AML-193 (cell line): ENCODE measurements at regions not wholly inside any gene's neighbourhood (a gene's known extent, or its start where the extent isn't known, plus 50 kb on each side); places are given as distances from the start of the nearest gene placed in this dataset.

Experiments
- DNase-seq, 2 experiments: peaks; one replicate each; lab custom pipeline; 2025; lab: John Stamatoyannopoulos, UW

- no peak for DNase-seq
Measured at GRCh38 chr4:4772534-4772933, 86.9 kb upstream of the MSX1 start.

DNA sequence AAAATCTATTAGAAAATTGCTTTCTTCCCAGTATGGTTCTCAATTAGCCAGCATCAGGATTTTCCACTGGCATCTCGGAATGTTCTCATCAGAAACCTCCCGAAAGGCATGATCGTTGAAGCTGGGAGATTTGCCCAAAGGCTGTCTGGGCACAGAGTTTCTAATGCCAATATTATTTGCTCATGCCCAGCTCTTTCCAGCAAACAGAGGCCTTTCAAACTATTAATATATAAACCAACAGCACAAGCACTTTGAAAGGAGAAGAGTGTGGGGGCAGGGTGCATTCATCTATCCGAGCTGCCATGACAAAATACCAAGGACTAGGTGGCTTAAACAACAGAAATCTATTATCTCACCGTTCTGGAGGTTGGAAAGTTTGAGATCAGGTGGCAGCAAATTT lies 88.3 kb upstream of the MSX1 start:
- DNase-seq: no peak

DNA sequence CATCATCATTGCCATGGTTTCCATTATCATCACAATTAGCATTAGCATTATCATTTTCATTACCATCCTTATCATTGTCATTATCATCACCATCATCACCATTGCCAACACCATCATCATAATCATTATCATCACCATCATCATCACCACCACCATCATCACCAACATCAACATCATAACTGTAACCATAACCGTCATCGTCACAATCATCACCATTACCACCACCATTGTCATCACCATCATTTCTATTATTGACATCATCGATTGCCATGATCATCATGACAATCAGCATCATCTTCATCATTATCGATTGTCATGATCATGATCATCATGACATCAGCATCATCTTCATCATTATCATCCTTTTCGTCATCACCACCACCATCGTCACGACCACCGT lies 88.9 kb upstream of the MSX1 start:
- DNase-seq: no peak

- no peak for DNase-seq
Measured at GRCh38 chr4:4766564-4766963, 92.9 kb upstream of the MSX1 start.

DNA sequence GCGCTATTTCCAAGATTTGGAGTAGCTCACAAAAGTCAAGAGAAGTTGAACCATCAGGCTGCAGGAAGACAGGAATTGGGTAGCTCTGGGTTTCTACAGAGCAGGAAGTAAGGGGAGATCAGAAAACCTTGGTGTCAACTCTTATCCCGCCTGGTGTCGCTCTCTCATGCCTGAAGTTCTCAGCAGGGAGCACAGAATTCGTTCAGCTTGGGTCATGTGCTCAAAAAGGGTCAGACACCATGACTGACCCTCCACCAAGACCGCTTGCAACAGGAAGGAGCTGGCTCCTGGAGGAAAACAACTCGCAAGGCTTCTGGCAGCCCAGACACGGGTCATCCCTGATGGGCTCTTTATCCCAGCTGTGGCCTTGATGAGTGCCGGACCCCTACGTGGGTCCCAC lies 93.7 kb upstream of the MSX1 start:
- no peak for DNase-seq

- DNase-seq: no peak
Measured at GRCh38 chr4:4764558-4764905, 94.9 kb upstream of the MSX1 start.

- DNase-seq: no peak
Measured at GRCh38 chr4:4763822-4764557, 95.5 kb upstream of the MSX1 start.

DNA sequence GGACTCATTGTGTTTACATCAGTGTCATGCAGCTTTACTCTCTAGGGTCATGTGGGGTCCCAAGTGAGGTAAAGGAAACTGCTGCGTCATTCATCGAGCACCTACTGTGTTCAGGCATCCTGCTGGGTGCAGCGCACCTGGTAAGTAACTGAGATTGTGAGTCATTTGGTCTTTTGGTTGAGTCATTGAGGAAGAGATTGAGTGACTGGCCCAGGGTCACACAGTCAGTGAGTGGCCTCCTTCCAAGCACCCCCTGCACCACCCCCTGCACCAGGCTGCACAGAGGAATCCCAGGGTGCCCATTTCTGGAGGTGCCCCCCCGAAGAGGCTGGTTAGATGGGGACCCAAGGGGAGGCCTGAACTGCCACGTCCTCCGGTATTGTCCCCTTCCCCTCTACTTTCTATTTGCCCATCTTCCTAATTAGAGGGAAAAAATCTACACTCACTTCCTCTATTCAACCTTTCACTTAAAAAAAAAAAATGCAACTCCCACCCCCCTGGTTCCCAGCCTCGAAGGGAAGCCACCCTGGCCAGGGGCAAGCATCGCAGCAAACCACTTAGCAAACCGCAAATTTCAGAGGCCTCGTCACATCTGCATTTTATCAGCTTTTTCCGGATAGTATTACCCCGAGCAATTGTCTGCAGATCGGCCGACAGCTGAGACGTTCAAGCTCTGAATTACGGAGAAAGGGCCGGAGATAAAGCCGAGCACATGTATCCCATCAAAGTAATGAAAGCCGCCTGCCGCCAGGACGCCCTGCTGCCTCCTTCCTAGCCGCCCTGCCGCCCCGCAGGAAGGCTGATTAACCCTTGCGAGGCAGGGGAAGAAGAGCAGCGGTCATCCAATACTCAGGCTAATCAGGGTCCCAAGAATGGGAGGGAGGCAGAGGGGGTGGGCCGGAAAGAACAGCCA lies 96.3 kb upstream of the MSX1 start:
- DNase-seq: no peak

DNA sequence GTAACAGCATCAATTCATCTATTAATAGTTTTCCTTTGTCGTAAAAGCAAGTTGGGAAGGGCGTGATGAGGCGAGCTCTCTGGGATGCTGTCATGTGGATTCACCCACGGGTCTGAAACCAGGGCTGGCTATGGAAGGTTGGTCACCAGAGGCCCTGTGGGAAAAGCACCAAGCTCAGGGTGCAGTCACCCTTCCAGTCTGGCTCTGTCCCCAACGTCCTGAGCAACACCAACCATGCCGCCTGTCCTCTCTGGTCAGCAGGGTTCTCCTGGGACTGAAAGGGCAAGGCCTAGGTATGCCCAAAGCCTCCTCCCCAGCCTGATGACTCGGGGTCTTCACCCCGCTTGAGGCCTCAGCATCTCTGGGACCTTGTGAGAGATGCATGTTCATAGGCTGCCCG lies 97.2 kb upstream of the MSX1 start:
- no peak for DNase-seq

GRCh38 chr4:4761128-4761982 lies 98.1 kb upstream of the MSX1 start:
- DNase-seq: peak in 1 of 2 experiments; percentile 3

GRCh38 chr4:4759883-4760282 lies 99.6 kb upstream of the MSX1 start:
- DNase-seq: no peak

DNA sequence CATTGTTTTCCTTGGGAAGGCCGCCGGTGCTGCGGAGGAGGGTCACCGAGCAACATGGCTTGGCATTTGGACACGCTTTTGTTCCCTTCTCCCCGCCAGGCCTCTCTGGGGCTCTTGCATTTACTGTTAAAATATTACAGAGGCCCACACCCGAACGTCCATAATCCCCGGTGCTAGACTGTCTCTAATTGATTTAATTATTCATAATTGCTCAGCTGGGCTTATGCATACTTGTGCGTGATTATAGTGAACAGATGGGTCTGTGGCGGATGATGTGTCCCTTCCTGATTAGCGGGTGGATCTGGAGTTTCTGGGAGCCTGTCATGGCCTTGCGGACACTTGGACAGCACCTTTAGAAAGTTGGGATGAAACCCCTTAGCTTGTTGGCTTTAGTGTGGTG lies 100.2 kb upstream of the MSX1 start:
- no peak for DNase-seq

GRCh38 chr4:4758681-4759080 lies 100.8 kb upstream of the MSX1 start:
- DNase-seq: no peak

- DNase-seq: no peak
Measured at GRCh38 chr4:4755306-4755705, 104.2 kb upstream of the MSX1 start.

DNA sequence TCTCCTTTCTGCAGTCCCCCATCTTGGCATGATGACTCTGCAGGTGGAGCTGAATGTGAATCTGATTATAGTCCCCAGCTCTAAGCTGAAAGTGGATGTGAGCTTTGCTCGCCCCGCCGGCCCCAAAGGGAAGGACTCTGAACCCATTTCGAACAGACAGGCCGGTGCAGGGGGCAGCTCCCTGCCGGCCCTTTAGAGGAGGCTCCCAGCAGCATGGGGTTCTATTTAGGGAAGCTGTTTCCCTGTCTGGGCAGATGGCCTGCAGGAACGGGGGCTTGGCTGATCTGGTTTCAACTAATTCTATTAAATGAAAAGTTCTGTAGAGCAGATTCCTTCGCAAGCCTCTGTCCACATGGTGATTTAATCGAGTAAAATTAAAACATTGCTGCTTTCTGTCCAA lies 104.8 kb upstream of the MSX1 start:
- DNase-seq: no peak

DNA sequence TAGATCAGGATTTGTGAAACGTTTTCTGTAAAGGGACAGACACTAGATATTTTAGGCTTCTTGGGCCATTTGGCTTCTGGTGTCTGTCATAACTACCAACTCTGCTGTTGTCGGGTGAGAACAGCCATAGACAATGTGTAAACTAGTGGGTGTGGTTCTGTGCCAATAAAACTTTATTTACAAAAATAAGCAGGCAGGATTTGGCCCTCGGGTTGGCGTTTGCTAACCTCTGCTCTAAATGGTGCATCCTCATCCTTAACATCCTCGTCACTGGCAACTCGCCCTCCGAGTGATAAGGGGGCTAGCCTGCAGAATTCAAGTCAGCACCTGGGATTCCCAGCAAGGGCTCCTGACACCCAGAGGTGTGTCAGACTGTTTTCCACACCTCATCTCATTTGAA lies 105.8 kb upstream of the MSX1 start:
- DNase-seq: no peak

DNA sequence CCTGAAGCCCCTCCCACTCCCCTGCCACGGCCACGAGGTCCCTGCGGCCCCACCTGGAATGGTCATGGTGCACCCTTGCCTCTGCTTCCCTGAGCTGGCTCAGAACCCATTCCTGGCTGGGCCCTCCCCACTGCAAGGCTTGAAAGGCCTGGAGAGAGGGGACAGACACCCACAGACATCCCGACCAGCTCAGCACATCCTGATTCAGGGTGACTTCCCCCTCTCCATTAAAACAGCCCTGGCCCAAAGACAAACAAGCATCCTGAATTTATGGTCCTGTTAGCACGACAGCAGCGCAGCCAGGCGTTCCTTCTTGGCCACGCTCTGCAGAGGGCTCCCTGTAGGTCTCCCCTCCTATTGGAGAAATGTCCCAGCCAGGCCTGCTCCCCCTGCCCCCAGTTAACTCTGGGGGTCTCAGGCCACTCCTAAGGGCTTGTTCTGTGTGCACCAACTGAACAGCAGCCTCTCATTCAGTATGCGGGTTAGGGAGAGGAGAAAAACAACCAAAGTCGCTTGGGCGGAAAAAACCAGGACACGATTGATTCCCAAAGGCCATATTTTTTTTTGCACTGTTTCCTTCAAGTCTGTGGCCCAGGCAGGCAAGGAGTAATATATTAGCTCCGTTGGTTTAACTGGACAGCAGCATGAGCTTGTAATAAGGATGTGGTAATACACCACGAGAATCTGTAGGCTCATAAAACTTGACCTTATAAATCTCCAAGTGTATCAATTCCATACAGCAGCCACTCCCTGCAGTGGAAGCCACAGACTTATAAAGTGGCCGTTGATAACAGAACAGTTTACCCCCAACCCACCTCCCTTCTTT lies 106.7 kb upstream of the MSX1 start:
- no peak for DNase-seq

- no peak for DNase-seq
Measured at GRCh38 chr4:4752025-4752424, 107.4 kb upstream of the MSX1 start.

DNA sequence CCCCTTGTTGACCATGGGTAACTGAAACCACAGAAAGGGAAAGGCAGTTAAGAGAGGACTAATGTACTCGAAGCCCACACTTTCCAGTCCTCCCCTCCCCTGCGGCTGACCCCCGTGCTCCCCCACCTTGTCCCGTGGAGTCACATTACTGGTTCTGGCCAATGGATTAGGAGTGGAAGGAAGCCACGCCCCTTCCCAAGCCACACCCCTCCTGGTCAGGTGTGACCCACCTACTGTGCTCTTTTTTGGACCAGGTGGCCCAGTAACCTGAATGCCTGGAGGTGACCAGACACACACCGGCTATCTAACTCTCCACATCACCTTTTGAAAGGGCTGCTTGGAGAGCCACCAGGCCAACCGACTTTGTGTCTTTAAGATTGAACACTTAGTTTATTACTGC lies 109.3 kb upstream of the MSX1 start:
- DNase-seq: no peak

DNA sequence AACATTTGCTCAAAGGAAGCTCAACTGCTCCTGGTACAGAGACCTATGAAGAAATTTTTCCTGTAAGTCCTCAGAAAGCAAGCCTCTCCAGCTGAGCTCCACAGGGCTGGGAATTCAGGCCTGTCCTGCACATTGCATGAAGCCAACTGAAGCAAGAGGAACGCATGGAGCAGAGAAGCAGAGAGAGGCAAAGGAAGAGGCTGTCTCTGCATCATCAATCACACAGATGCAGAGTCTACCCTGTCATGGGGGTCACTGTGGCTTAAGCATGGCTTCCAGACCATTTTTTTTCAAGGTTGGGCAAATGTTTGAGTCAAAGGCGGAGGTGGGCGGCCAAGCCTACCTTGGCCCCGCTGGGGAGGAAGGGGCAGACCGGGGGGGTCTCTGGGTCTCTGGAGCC lies 110.3 kb upstream of the MSX1 start:
- no peak for DNase-seq

GRCh38 chr4:4746444-4746843 lies 113.0 kb upstream of the MSX1 start:
- no peak for DNase-seq

DNA sequence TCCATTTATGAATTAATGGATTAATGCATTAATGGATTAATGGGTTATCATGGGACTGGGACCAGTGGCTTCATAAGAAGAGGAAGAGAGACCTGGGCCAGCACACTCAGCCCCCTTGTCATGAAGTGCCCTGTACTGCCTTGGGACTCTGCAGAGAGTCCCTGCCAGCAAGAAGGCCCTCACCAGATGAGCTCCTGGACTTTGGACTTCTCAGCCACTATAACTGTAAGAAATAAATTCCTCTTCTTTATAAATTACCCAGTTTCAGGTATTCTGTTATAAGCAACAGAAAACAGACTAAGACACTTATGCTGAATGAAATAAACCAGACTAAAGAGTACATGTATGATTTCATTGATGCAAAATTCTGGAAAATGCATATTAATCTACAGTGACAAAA lies 119.4 kb upstream of the MSX1 start:
- DNase-seq: no peak
